ENCODE measurements at regions not wholly inside any gene's neighbourhood (a gene's known extent, or its start where the extent isn't known, plus 50 kb on each side); places are given as distances from the start of the nearest gene placed in this dataset.

- no peak for TF ChIP-seq POLR2AphosphoS5 (IDR thresholded peaks at IDR 0.05; ENCODE audit: low read depth, low read length)
- no peak for TF ChIP-seq POLR2A (IDR thresholded peaks at IDR 0.05; ENCODE audit: low read depth, low read length)
- no peak for TF ChIP-seq TAF1 (IDR thresholded peaks at IDR 0.05; ENCODE audit: borderline replicate concordance, low read depth, low read length)
Observed at GRCh38 chr2:193847991-193848390, 1653.3 kb upstream of the TMEFF2 start.

All from GM12892 (cell line).